ENCODE measurements at regions not wholly inside any gene's neighbourhood (a gene's known extent, or its start where the extent isn't known, plus 50 kb on each side); places are given as distances from the start of the nearest gene placed in this dataset.
A peak's percentile ranks its signal among the peaks of the same experiment; 100 is the strongest.

DNA sequence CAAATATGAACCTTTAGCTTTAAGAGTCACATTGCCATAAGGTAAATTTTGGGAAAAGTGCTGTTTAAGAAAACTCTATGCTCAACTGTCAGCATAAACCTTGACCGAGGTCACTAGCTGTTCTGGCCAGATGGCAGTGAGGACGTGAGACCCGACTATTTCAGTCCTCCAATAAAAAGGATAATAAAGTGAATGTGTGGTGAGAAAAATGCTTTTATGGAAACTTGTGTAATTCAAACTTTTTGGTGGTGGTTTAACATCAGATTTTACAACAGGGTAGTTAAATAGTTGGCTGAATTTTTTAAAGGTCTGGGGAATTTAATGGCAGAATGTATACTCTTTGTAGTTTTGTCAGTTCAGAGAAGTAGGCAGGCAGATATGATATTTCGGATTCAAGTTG, 391.1 kb downstream of the PMP22 start:
- no peak for DNase-seq

GRCh38 chr17:14873540-14873939, 391.6 kb downstream of the PMP22 start:
- no peak for DNase-seq

- peak; percentile 2 to 60 (median 31) for DNase-seq
These were observed 393.2 kb downstream of the PMP22 start for GRCh38 chr17:14871921-14872320.

DNA sequence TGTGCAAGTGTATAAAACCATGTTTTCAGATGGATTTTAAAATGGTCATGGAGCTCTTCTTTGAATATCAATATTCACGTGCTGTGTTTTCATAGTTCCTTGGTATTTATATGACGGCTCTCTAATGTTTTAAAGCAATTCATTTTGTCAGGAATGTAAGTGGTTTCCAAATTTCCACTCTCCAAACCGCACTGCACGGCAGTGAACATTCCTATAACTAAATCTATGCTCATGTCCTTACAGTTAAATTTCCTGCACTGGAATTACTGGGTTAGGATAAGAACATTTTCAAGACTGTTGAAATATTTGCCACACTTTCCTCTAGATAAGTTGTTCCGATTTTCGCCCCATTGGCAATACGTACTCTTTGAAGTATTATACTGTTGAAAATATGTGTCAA, 398.9 kb downstream of the PMP22 start:
- DNase-seq: no peak

- DNase-seq: no peak
These were observed 401.0 kb downstream of the PMP22 start for GRCh38 chr17:14864127-14864526.

DNA sequence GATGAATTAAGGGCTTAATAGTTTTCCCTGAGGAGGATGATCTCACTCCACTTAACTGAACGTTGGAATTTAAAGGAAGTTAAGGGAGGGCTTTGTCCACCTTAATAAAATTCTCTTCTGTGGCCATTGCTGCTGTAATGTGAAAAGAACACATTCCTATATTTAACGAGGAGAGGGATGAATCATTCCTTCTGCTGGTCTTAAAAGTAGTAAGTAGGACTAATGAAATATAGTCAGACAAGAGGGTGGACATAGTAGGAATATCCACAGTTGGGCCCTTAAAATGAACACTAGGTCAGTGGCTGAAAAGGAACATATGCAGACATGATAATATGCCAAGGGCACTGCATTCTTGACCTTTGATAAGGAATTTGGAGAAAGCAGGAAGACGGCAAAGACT, 405.6 kb downstream of the PMP22 start:
- DNase-seq: no peak

GRCh38 chr17:14856176-14856575, 408.9 kb downstream of the PMP22 start:
- DNase-seq: no peak

GRCh38 chr17:14854691-14855090, 410.4 kb downstream of the PMP22 start:
- no peak for DNase-seq

- no peak for DNase-seq
These were observed 419.4 kb downstream of the PMP22 start for GRCh38 chr17:14845591-14846281.

DNA sequence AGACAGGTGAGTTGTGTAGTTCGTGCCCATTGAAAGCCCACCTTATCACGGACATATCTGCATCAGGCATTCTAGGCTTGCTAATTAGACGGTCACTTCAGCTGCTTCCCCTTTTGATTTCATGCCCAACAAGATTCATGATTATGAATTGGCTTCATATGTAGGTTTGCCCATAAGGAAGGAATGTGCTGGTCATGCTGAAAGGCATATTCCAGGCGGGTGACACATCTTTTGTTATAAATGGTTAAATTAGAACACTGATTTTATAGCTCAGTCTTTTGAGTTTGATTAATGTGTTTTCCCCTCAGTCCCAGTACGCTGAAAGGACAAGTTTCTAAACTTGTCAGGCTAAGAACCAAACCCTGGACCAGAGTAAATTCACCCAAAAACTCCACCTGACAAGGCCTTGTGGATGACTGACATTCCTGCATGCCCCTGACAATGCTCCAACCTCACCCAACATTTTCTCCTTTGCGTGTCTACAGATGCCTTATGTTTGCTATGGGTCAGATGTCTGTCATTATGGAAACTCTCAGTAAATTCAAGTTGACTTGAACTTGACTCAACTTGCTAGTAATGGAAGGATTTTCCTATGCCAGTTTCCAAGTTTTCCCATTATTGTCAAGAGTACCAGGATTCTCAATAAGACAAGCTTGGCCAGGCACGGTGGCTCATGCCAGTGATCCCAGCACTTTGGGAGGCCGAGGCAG, 421.9 kb downstream of the PMP22 start:
- no peak for DNase-seq

DNA sequence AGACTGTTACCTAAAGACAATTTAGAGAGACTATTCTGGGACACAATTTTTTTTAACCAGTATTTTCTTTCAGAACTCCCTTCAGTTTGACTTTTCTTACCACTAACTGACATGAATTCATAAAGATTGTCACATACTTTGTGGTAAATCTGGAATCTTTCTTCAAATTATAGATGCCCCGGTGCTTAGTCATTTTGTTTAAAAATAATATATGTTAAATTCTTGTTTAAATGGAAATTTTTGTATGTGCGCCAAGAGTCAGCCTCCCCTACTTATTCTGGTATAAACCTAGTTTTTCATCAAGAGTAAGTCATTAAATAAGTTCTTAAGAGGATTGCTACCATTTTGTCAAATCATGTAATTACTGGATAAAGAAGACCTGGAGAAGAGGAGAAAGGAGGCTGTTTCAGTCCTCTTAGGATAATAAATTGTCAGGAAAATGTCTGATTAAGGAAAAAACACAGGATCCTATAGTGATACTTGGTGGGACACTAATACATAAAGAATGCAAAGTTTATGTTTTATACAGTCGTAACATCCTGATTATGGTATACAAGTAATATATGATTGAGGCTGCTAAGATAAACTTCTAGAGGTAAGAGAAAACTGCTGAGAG, 424.4 kb downstream of the PMP22 start:
- DNase-seq: no peak

DNA sequence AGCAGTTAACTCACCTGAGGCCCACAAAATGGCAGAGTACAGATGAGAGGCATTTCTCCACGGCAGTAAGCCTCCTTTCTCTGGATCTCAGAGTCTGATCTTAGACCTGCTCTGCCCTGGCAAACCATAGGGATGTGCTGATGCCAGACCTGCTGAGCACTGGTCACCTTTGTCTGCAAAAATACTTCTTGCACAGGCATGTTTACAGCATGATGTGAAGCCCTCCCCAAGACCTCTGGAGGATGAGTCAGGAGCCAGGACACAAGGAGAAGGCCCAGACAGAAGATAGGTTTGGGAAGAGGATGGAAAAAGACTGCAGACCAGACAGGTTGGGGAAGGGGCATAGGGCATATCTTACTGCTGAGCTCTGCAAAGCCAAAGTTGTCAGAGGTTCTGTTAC, 426.6 kb downstream of the PMP22 start:
- no peak for DNase-seq

GRCh38 chr17:14833201-14833785, 431.8 kb downstream of the PMP22 start:
- DNase-seq: peak; percentile 21 to 38 (median 24)

DNA sequence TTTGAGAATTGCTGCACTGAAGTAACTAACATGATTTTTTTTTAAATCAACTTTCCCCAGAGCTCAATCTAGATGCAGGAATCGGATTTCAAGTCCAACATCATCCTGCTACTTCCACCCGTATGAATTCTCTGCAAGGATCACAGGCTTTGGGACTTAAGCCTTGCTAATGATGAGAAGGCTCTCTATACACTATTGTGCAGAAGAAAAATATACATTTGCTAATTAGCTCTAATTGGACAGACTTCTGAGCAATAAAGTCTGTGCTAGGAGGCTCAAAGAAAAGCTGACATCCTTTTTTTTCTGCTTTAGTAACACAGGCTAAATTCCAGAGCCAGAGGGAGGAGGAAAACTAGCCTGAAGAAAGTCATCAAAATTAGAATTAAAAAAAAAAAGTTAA, 433.6 kb downstream of the PMP22 start:
- DNase-seq: no peak

DNA sequence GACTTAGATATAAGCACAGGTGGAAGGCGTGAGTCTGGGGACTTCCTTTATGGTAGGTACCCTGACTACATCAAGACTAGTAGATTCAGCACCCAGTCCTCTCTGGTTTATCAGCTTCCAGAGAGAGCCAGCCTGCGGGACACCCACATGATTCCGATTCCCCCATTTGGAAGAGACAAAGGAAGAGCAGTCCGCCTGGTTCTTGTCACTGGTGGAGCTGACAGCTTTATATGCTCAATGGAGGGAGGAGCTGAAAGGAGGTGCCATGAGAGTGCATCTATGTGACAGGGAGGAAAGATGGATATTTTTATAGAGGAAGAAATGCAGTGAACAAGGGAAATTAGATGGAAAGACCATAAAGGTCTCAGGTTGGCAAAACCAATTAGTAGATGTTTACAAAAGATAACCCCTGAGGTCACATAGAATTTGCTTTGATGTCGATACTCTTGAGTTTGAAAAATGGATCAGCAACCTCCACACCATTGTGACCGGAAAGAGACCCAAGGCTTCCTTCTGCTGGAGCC, 437.7 kb downstream of the PMP22 start:
- no peak for DNase-seq

DNA sequence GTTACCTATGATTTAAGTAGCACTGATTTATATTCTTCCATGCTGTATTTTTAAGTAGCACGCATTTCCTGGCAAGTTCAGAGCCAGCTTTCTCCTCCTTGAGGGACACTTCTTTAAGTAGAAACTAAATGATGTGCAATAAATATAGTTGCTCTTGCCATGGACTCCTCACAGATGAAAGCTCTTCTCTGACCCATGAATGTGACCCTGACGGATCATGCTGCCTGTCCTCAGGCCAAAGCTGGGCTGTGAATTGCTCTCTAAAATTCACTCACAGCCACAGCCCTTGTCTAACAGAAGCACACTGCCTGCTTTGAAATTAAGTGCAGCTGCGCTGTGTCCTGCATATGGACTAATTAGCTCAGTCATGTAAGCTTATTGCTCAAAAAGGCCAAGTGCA, 438.8 kb downstream of the PMP22 start:
- DNase-seq: no peak

GRCh38 chr17:14818469-14818868, 446.7 kb downstream of the PMP22 start:
- DNase-seq: no peak

GRCh38 chr17:14815079-14815478, 450.0 kb downstream of the PMP22 start:
- no peak for DNase-seq

DNA sequence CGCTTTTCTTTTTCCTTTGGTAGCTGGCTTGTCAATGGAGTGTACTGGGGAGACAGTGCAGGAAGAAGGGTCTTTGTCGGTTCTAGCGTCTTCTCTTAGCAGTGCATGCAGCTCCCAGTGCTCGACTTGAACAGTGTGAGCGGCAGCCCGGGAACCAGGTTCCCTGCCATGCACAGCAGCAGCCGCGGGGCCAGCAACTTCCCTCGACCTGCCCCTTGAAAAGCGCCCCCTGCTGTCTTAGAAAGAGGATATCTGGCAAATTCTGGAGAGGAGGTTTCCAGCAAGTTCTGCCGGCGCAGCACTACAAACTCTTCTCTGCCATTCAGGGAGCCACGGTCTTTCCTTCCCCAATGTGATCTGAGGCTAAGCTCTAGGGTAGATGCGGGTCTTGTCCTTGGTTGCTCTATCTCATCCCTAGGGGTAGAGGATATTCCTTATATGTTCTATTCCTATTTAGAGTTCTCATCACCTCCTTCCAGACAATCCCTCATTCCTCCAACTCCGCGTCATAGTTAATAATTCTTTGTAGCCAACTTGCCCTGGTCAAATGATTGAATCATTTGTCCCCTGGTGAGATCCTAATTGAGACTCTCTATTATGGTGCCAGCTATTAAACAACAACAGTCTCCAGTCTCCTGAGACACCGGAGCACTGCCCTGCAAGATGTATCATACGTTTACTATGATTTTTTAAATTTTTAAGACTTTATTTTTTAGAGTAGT, 451.3 kb downstream of the PMP22 start:
- peak; percentile 63 to 89 (median 84) for DNase-seq

DNA sequence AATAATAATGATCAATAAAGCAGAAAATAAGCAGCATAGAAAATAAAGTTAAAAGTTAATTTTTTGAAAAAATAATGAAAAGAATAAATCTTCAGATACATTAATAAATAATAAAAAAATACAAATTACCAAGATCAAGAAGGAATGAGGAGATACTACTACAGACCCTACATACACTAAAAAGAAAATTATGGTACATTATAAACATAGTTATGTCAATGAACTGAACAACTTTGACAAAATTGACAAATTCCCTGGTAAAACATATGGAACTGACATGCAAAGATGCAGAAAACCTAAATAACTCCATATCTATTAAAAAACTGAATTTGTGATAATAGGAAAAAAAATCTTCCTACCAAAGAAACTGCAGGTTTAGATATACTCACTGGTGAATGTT, 456.7 kb downstream of the PMP22 start:
- no peak for DNase-seq

DNA sequence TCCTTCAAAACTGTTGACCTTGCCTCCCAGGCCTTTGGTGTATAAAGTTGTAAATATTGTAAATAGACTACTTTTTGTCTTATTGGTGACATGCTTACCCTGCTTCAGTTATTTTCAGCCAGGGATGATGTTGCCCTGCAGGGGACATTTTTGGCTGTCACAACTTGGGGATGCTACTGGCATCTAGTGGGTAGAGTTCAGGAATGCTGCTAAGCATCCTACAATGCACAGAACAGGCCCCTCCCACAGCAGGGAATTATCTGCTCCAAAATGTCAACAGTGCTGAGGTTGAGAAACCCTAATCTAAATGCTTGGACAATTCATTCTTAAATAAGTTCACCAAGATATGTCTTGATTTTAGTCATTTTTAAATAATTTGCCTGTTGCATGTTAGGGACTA, 459.8 kb downstream of the PMP22 start:
- peak; percentile 11 to 19 (median 14) for DNase-seq

GRCh38 chr17:14803826-14804225, 461.3 kb downstream of the PMP22 start:
- no peak for DNase-seq

DNA sequence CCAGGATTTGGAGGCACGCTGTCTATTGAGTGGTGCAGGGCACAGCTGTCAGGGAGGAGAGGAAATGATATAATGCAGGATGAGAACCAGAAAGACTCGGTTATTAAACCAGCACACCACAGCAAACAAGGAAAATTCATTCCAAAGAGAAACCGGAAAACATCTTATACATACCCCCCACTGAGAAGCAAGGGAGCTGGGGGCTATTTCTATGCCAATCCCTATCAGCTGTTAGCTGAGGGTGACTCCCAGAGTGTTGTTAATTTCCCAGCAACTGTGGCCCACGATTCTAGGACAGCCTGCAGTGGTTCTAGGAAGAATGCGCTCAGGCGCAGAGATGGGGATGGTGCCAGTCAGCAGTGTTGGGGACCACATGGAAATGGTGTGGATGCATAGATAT, 467.3 kb downstream of the PMP22 start:
- no peak for DNase-seq

All from suppressor macrophage treated with lipopolysaccharide for 1 hour (primary cell).